OCI-M1 (cell line): ENCODE measurements at regions not wholly inside any gene's neighbourhood (a gene's known extent, or its start where the extent isn't known, plus 50 kb on each side); places are given as distances from the start of the nearest gene placed in this dataset.
"Not testable (repeated sequence)": the region's sequence is repeated elsewhere in the genome, so short reads cannot be mapped to it uniquely, and the experiment has no call there.

Experiments
- DNase-seq: peaks from one replicate; lab custom pipeline; 2025; lab: John Stamatoyannopoulos, UW

- DNase-seq: no peak
Measured at GRCh38 chr7:17046666-17047065, 164.9 kb upstream of the AGR3 start.

GRCh38 chr7:17053164-17053563 lies 171.4 kb upstream of the AGR3 start:
- not testable (repeated sequence) for DNase-seq

- no peak for DNase-seq
Measured at GRCh38 chr7:17054206-17054605, 172.4 kb upstream of the AGR3 start.

- DNase-seq: no peak
Measured at GRCh38 chr7:17054836-17055235, 173.1 kb upstream of the AGR3 start.

- DNase-seq: no peak
Measured at GRCh38 chr7:17055596-17055995, 173.8 kb upstream of the AGR3 start.

- no peak for DNase-seq
Measured at GRCh38 chr7:17056491-17057142, 174.8 kb upstream of the AGR3 start.

- no peak for DNase-seq
Measured at GRCh38 chr7:17057143-17057509, 175.3 kb upstream of the AGR3 start.

- DNase-seq: peak; percentile 73
Measured at GRCh38 chr7:17058568-17058967, 176.8 kb upstream of the AGR3 start.

GRCh38 chr7:17060051-17060450 lies 178.3 kb upstream of the AGR3 start:
- peak; percentile 6 for DNase-seq

- DNase-seq: no peak
Measured at GRCh38 chr7:17061443-17061842, 179.7 kb upstream of the AGR3 start.

GRCh38 chr7:17062151-17063044 lies 180.6 kb upstream of the AGR3 start:
- DNase-seq: no peak

- peak; percentile 49 for DNase-seq
Measured at GRCh38 chr7:17063045-17063383, 181.2 kb upstream of the AGR3 start.

- no peak for DNase-seq
Measured at GRCh38 chr7:17067691-17068090, 185.9 kb upstream of the AGR3 start.

GRCh38 chr7:17069146-17069545 lies 187.4 kb upstream of the AGR3 start:
- no peak for DNase-seq

- no peak for DNase-seq
Measured at GRCh38 chr7:17070231-17070708, 188.5 kb upstream of the AGR3 start.

- DNase-seq: no peak
Measured at GRCh38 chr7:17071866-17072265, 190.1 kb upstream of the AGR3 start.

GRCh38 chr7:17075601-17076255 lies 193.9 kb upstream of the AGR3 start:
- no peak for DNase-seq

GRCh38 chr7:17078298-17078697 lies 196.5 kb upstream of the AGR3 start:
- DNase-seq: no peak

- DNase-seq: no peak
Measured at GRCh38 chr7:17083392-17084165, 201.8 kb upstream of the AGR3 start.

- no peak for DNase-seq
Measured at GRCh38 chr7:17084166-17084475, 202.3 kb upstream of the AGR3 start.

GRCh38 chr7:17085186-17085585 lies 203.4 kb upstream of the AGR3 start:
- no peak for DNase-seq

- DNase-seq: no peak
Measured at GRCh38 chr7:17086403-17086802, 204.6 kb upstream of the AGR3 start.
